GM23248 (cell line): ENCODE measurements at regions not wholly inside any gene's neighbourhood (a gene's known extent, or its start where the extent isn't known, plus 50 kb on each side); places are given as distances from the start of the nearest gene placed in this dataset.

Source experiments
- DNase-seq: peaks from one replicate; pipeline ENCODE4 v3.0.0-alpha.2; 2015
- H2AFZ ChIP-seq: fragments of 200-600 bp; sonication (generic); 2 replicates; pipeline ENCODE4 v1.6.1; 2016; ENCODE audit warnings: antibody characterized with exemption
- H3F3A ChIP-seq: fragments of 200-600 bp; sonication (generic); 2 replicates; pipeline ENCODE4 v1.6.1; 2016; ENCODE audit warnings: mild to moderate bottlenecking, antibody characterized with exemption, mixed run types; ENCODE audit not compliant: insufficient read depth
- H3K27ac ChIP-seq: fragments of 200-600 bp; sonication (generic); 2 replicates; pipeline ENCODE4 v1.5.1; 2016; ENCODE audit warnings: mild to moderate bottlenecking
- H3K27me3 ChIP-seq: fragments of 200-600 bp; sonication (generic); replicated peaks from 2 replicates; pipeline ENCODE4 v1.6.1; 2016; ENCODE audit warnings: mild to moderate bottlenecking; ENCODE audit not compliant: insufficient read depth
- H3K36me3 ChIP-seq: fragments of 200-600 bp; sonication (generic); 2 replicates; pipeline ENCODE4 v1.6.1; 2016; ENCODE audit warnings: low read depth, mild to moderate bottlenecking
- H3K4me1 ChIP-seq: fragments of 200-600 bp; sonication (generic); 2 replicates; pipeline ENCODE4 v1.6.1; 2016; ENCODE audit warnings: mild to moderate bottlenecking; ENCODE audit not compliant: insufficient read depth
- H3K4me2 ChIP-seq: fragments of 200-600 bp; sonication (generic); one replicate; pipeline ENCODE4 v1.6.1; 2016; ENCODE audit warnings: mild to moderate bottlenecking; ENCODE audit not compliant: unreplicated experiment
- H3K4me3 ChIP-seq: fragments of 200-600 bp; sonication (generic); 2 replicates; pipeline ENCODE4 v1.5.1; 2016; ENCODE audit warnings: mild to moderate bottlenecking
- H3K79me2 ChIP-seq: fragments of 200-600 bp; sonication (generic); 2 replicates; pipeline ENCODE4 v1.6.1; 2016; ENCODE audit warnings: mild to moderate bottlenecking; ENCODE audit not compliant: insufficient read depth
- H3K9ac ChIP-seq: fragments of 200-600 bp; sonication (generic); 2 replicates; pipeline ENCODE4 v1.6.1; 2016; ENCODE audit warnings: mild to moderate bottlenecking
- H3K9me2 ChIP-seq: fragments of 200-600 bp; sonication (generic); 2 replicates; pipeline ENCODE4 v1.6.1; 2016; ENCODE audit warnings: mixed run types, mild to moderate bottlenecking, moderate library complexity; ENCODE audit not compliant: insufficient read depth
- H3K9me3 ChIP-seq: fragments of 200-600 bp; sonication (generic); one replicate; pipeline ENCODE4 v1.6.1; 2017; ENCODE audit warnings: low read depth
- H4K20me1 ChIP-seq: fragments of 200-600 bp; sonication (generic); 2 replicates; pipeline ENCODE4 v1.6.0; 2016; ENCODE audit not compliant: insufficient read depth
- EZH2 ChIP-seq: fragments of 200-600 bp; sonication (generic); IDR thresholded peaks from 2 replicates; pipeline ENCODE4 v1.6.1; 2018; ENCODE audit warnings: antibody characterized with exemption, mild to moderate bottlenecking; ENCODE audit not compliant: insufficient read depth, poor library complexity, severe bottlenecking
- EZH2phosphoT487 ChIP-seq: fragments of 200-600 bp; sonication (generic); IDR thresholded peaks from 2 replicates; pipeline ENCODE4 v1.6.1; 2018; ENCODE audit warnings: antibody characterized with exemption, moderate library complexity, mild to moderate bottlenecking, low read depth; ENCODE audit not compliant: insufficient read depth
- WGBS, 2 experiments: methylation state at CpG; one replicate each; pipeline ENCODE4 v1.1.6; 2015 to 2017; ENCODE audit warnings: low lambda C conversion rate in 2 of 2, low coverage in 1 of 2; ENCODE audit errors: missing lambda C conversion rate in 2 of 2; 5-methylcytosine and 5-hydroxymethylcytosine counted together
- in situ Hi-C: fragments of 300-500 bp; cut with MboI; formaldehyde crosslinking; loops from 2 replicates; pipeline ENCODE4 v1.15.0; 2020

DNA sequence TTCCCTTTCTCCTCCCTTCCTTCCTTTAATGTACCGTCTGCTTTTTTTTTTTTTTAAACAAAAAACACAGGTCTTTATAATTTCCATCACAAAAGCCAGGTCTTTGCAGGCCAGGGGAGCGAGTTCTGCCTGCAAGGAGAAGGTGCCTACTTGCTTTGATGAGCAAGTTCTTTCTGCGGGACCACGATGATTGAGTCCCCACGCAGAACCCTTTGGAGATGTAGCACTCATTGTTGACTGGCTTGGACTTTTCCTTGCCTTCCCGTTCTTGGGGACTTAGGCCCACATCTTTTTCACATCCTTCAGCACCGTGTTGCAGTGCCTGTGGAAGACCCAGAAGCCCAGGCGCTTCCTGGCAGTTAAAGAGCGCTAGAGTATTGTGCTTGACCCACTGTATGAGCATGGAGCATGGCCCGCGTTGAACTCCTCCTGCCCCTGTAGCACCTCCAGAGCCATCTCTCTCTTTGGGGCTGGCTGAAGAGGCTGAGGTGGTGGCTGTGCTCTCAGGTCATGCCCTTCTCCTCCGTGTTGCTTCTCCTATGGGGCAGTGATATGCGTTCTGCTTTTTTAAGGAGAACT is 177.6 kb downstream of the EXOC5 start:
- Histone ChIP-seq H3K36me3 (no peaks in the 10 kb centered on the region), H3K9me2 (no peaks in the 10 kb centered on the region), H3K9ac (no peak overlapping the region), H3K79me2 (no peaks in the 10 kb centered on the region), H2AFZ (no peak overlapping the region), H3K4me2 (no peak overlapping the region), H4K20me1 (no peaks in the 10 kb centered on the region), H3K9me3 (no peaks in the 10 kb centered on the region), H3K27ac (no peak overlapping the region), H3K27me3 (no peaks in the 10 kb centered on the region), H3F3A (no peaks in the 10 kb centered on the region), H3K4me1 (no peaks in the 10 kb centered on the region), H3K4me3 (no peak overlapping the region)
- no peak for DNase-seq
- WGBS, 2 experiments, result 35% methylated on average over 13 of the region's 13 CpGs
- TF ChIP-seq EZH2phosphoT487 (no peak), EZH2 (no peak)
- in situ Hi-C loops, result no loop called here

DNA sequence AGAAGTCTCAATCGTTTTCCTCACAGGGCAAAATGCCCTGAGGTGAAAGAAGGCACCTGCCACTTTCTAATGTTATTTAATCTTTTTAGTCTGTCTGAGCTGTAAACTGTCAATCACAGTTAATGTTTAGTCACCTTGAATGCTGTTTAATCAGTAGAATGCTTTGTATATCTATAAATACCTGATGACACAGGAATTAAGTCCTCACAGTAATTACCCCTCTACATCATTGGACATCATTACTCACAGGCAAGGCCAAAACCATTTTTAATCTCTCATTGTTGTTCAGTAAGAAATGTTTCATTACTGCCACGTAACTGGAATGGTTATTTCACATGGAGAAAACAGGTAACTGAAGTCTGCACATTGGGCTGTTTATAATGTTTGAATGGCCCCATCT is 178.8 kb downstream of the EXOC5 start:
- Histone ChIP-seq H2AFZ (no peak overlapping the region), H3K36me3 (no peaks in the 10 kb centered on the region), H3K79me2 (no peaks in the 10 kb centered on the region), H3K4me2 (no peak overlapping the region), H3K9ac (no peak overlapping the region), H3K9me3 (no peaks in the 10 kb centered on the region), H3K27me3 (no peaks in the 10 kb centered on the region), H3K4me1 (no peaks in the 10 kb centered on the region), H3F3A (no peaks in the 10 kb centered on the region), H3K9me2 (no peaks in the 10 kb centered on the region), H4K20me1 (no peaks in the 10 kb centered on the region), H3K4me3 (no peak overlapping the region), H3K27ac (no peak overlapping the region)
- in situ Hi-C loops, result no loop called here
- 0 to 4% methylated on average over 2 of the region's 2 CpGs for WGBS, 2 experiments
- no peak for TF ChIP-seq EZH2
- TF ChIP-seq EZH2phosphoT487, result no peak
- DNase-seq, result no peak

DNA sequence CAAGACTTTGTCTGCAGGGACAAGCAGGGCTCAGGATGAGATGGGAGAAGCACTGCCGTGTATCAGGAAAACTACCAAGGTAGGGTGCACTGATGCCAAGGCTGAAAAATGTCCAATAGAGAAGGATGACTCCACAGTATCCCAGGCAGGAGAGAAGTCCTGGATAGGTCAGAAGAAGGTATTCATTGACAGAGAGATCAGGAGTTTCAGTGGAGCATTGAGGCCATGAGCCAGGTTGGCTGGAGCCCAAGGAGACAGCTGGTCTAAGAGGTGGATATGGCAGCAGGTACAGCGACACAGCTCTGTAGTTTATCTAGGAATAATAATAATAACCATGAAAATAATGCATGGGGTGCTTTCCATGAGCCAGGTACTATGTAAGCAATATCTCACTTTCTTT is 180.9 kb downstream of the EXOC5 start:
- Histone ChIP-seq H3K79me2 (no peaks in the 10 kb centered on the region), H3K4me3 (no peak overlapping the region), H3F3A (no peaks in the 10 kb centered on the region), H3K27me3 (no peaks in the 10 kb centered on the region), H3K9ac (no peak overlapping the region), H2AFZ (no peak overlapping the region), H4K20me1 (no peaks in the 10 kb centered on the region), H3K4me2 (no peak overlapping the region), H3K9me3 (no peaks in the 10 kb centered on the region), H3K27ac (no peak overlapping the region), H3K9me2 (no peaks in the 10 kb centered on the region), H3K36me3 (no peaks in the 10 kb centered on the region), H3K4me1 (no peaks in the 10 kb centered on the region)
- no peak for DNase-seq
- 18 to 30% methylated on average over 2 of the region's 2 CpGs for WGBS, 2 experiments
- in situ Hi-C loops, result no loop called here
- TF ChIP-seq EZH2 (no peak), EZH2phosphoT487 (no peak)

DNA sequence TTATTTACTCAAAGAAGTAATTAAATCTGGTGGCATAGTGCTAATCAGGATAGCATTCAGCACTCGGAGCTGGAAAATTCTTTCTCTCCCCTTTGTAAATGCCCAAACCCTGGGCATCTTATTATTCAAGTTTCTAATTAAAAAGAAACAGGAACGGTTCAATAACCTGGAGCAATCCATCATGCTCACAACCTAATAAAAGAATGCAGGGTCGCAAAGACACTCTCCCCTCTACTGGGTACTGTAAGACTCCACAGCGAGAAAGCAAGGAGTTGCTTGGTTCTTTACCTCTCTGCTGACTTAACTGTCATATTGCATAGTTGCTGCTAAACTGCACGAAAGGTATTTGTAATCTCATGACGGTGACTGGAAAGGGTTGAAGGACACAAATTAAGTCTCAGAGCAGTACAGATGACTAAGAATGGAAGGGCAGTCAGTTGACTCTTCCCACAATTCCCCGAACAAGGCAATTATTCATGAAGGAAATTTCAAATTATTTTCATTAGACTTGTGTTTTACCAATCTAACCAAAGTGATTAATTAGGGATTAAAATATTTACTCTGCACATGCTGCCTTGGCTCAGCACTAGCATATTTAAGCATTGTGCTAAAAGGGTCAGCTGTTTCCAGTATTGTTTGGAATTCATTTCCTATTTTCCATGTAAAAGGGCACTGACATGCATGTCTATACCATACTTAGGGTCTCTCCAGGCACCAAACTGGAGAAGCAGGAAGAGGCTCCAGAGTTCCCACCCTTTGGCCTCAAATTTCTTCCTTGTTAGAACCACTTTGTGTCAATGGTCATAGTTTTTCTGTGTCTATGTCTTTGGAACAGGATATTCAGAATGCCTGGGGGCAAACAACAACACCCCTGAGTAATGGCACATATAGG is 182.2 kb downstream of the EXOC5 start:
- in situ Hi-C loops, result no loop called here
- no peaks in the 10 kb centered on the region for H3K9me3 ChIP-seq
- H3K4me2 ChIP-seq, result no peak overlapping the region
- no peaks in the 10 kb centered on the region for H3K27me3 ChIP-seq
- no peak overlapping the region for H2AFZ ChIP-seq
- no peak overlapping the region for H3K4me3 ChIP-seq
- H3K27ac ChIP-seq, result no peak overlapping the region
- H3K36me3 ChIP-seq, result no peaks in the 10 kb centered on the region
- H3F3A ChIP-seq, result no peaks in the 10 kb centered on the region
- no peak for DNase-seq
- H3K9me2 ChIP-seq, result no peaks in the 10 kb centered on the region
- TF ChIP-seq EZH2phosphoT487 (no peak), EZH2 (no peak)
- no peaks in the 10 kb centered on the region for H4K20me1 ChIP-seq
- WGBS, 2 experiments, result 31 to 37% methylated on average over 7 of the region's 7 CpGs
- no peaks in the 10 kb centered on the region for H3K4me1 ChIP-seq
- no peaks in the 10 kb centered on the region for H3K79me2 ChIP-seq
- no peak overlapping the region for H3K9ac ChIP-seq
